ENCODE measurements at regions not wholly inside any gene's neighbourhood (a gene's known extent, or its start where the extent isn't known, plus 50 kb on each side); places are given as distances from the start of the nearest gene placed in this dataset.
"Not testable (repeated sequence)": the region's sequence is repeated elsewhere in the genome, so short reads cannot be mapped to it uniquely, and the experiment has no call there.

DNA sequence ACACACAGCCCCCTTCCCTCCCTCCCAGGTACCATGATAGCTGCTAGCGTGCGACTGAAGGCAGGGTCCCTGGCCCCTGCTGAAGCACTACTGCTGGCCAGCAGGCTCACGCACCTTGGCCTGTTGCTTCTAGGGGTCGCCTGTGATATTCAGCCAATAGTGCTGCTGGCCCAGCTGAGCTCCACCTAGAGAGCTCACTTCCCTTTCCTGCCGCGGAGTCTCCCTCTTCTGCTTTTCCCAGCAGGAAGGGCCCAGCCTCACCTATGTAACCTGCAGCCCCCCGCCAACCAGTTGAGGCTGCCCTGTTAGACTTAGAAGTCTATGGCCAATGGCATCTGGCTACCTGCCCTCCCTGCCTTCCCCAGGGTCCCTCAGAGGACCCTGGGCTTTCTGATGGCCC is 175.5 kb upstream of the ZSCAN2 start:
- H3K27ac Mint-ChIP-seq; H3K9me3 Mint-ChIP-seq; CTCF ChIA-PET (ENCODE audit: partially characterized antibody); H3K27me3 ChIP-seq (ENCODE audit: insufficient read depth, low read length); H3K27ac ChIP-seq (ENCODE audit: low read depth, low read length); intact Hi-C loops (cut with micrococcal nuclease); H3K4me1 Mint-ChIP-seq; H3K36me3 ChIP-seq (ENCODE audit: insufficient read depth, low read length); H3K4me1 ChIP-seq (ENCODE audit: insufficient read depth, low read length); H3K27me3 Mint-ChIP-seq; POLR2A ChIA-PET (ENCODE audit: partially characterized antibody); H3K36me3 Mint-ChIP-seq; H3K4me3 ChIP-seq (ENCODE audit: low read length in 2 of 2); H3K4me3 Mint-ChIP-seq; H3K9me3 ChIP-seq (ENCODE audit: control insufficient read depth in 1 of 2, low read length in 2 of 2): not testable (repeated sequence)
- peak in 1 of 5 donors; percentile 4 for DNase-seq

- H3K4me1 Mint-ChIP-seq; POLR2A ChIA-PET (ENCODE audit: partially characterized antibody); H3K36me3 ChIP-seq (ENCODE audit: insufficient read depth, low read length); H3K9me3 ChIP-seq (ENCODE audit: control insufficient read depth in 1 of 2, low read length in 2 of 2); H3K4me3 ChIP-seq (ENCODE audit: low read length in 2 of 2); H3K4me3 Mint-ChIP-seq; H3K36me3 Mint-ChIP-seq; H3K9me3 Mint-ChIP-seq; CTCF ChIA-PET (ENCODE audit: partially characterized antibody); H3K27ac Mint-ChIP-seq; DNase-seq; H3K4me1 ChIP-seq (ENCODE audit: insufficient read depth, low read length); H3K27ac ChIP-seq (ENCODE audit: low read depth, low read length); H3K27me3 Mint-ChIP-seq; intact Hi-C loops (cut with micrococcal nuclease); H3K27me3 ChIP-seq (ENCODE audit: insufficient read depth, low read length): not testable (repeated sequence)
Measured at GRCh38 chr15:84473305-84473877, 127.4 kb upstream of the ZSCAN2 start.

GRCh38 chr15:84476364-84477033 is 124.3 kb upstream of the ZSCAN2 start:
- H3K9me3 ChIP-seq (ENCODE audit: control insufficient read depth in 1 of 2, low read length in 2 of 2); H3K4me3 Mint-ChIP-seq; H3K27me3 Mint-ChIP-seq; H3K27ac ChIP-seq (ENCODE audit: low read depth, low read length); H3K27me3 ChIP-seq (ENCODE audit: insufficient read depth, low read length); POLR2A ChIA-PET (ENCODE audit: partially characterized antibody); CTCF ChIA-PET (ENCODE audit: partially characterized antibody); H3K36me3 ChIP-seq (ENCODE audit: insufficient read depth, low read length); H3K4me3 ChIP-seq (ENCODE audit: low read length in 2 of 2); H3K27ac Mint-ChIP-seq; H3K4me1 Mint-ChIP-seq; intact Hi-C loops (cut with micrococcal nuclease); H3K4me1 ChIP-seq (ENCODE audit: insufficient read depth, low read length); H3K9me3 Mint-ChIP-seq; DNase-seq; H3K36me3 Mint-ChIP-seq: not testable (repeated sequence)

DNA sequence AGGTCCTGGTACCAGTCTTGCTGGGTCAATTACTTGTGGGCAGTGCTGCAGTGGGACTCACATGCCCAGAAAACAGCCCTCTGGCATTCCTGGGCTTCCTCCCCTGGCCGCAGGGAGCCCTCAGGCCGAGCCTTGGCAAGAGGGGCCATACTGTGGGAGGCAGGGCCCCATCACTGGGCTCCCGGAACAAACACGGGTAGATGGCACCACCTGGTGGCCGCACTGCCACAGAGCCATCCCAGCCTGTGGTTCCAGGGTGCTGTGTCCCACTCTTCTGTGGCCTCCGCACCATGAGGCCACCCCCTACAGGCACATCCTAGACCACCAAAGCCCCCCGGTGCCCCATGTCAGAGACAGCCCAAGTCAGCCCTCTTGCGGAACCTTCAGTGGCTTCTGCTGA is 123.3 kb upstream of the ZSCAN2 start:
- H3K9me3 Mint-ChIP-seq; H3K27me3 Mint-ChIP-seq; DNase-seq; H3K27ac Mint-ChIP-seq; CTCF ChIA-PET (ENCODE audit: partially characterized antibody); H3K9me3 ChIP-seq (ENCODE audit: control insufficient read depth in 1 of 2, low read length in 2 of 2); H3K27me3 ChIP-seq (ENCODE audit: insufficient read depth, low read length); H3K36me3 ChIP-seq (ENCODE audit: insufficient read depth, low read length); H3K36me3 Mint-ChIP-seq; H3K4me3 ChIP-seq (ENCODE audit: low read length in 2 of 2); H3K4me1 Mint-ChIP-seq; POLR2A ChIA-PET (ENCODE audit: partially characterized antibody); H3K4me3 Mint-ChIP-seq; intact Hi-C loops (cut with micrococcal nuclease); H3K4me1 ChIP-seq (ENCODE audit: insufficient read depth, low read length); H3K27ac ChIP-seq (ENCODE audit: low read depth, low read length): not testable (repeated sequence)

DNA sequence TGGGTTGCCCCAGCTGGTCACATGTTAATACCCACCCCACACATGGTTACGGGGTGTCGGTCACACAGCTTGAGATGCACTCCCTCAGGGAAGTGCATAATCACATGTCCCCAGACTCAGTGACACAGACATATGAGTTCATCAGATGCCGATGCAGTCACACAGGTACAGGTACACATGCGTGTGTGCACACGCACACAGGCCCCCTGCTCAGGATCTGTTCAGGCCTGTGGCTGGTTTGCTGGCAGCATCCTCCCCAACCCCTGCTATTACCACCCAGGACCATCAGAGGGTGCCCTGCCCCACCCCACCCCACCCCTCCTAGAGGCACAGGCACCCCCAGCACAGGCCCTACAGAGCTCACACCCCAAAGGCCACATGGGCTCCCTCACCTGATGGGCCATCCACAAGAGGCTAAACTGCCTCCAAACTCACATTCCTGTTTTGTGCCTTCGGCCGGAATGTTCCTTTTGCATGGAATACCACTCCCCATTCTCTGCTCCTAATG is 120.6 kb upstream of the ZSCAN2 start:
- H3K9me3 ChIP-seq (ENCODE audit: control insufficient read depth in 1 of 2, low read length in 2 of 2); CTCF ChIA-PET (ENCODE audit: partially characterized antibody); H3K27me3 Mint-ChIP-seq; H3K36me3 Mint-ChIP-seq; DNase-seq; H3K27ac Mint-ChIP-seq; H3K36me3 ChIP-seq (ENCODE audit: insufficient read depth, low read length); H3K27me3 ChIP-seq (ENCODE audit: insufficient read depth, low read length); intact Hi-C loops (cut with micrococcal nuclease); H3K4me1 ChIP-seq (ENCODE audit: insufficient read depth, low read length); H3K9me3 Mint-ChIP-seq; H3K4me1 Mint-ChIP-seq; H3K4me3 Mint-ChIP-seq; H3K27ac ChIP-seq (ENCODE audit: low read depth, low read length); POLR2A ChIA-PET (ENCODE audit: partially characterized antibody); H3K4me3 ChIP-seq (ENCODE audit: low read length in 2 of 2): not testable (repeated sequence)

DNA sequence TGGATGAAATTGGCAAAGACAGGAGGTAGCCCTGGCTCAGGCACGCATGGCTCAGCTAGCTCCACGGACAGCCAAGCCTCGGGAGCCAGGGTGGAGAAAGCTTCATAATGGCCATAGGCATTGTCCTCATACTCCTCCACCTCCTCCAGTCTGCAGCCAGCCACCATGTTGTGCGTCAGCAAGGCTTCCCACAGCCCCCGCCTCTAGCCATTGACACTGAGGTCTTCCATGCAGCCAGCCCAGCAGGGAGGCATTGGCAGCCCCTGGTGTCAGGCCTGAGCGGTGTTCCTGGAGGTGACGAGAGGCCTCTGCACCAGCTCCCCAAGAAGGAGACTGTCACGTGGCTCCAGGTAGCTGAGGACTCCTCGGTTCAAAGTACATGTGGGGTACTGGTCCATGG is 117.0 kb upstream of the ZSCAN2 start:
- DNase-seq; H3K36me3 ChIP-seq (ENCODE audit: insufficient read depth, low read length); H3K27ac Mint-ChIP-seq; H3K4me3 ChIP-seq (ENCODE audit: low read length in 2 of 2); H3K4me1 Mint-ChIP-seq; H3K4me1 ChIP-seq (ENCODE audit: insufficient read depth, low read length); H3K27ac ChIP-seq (ENCODE audit: low read depth, low read length); H3K36me3 Mint-ChIP-seq; intact Hi-C loops (cut with micrococcal nuclease); H3K27me3 ChIP-seq (ENCODE audit: insufficient read depth, low read length); H3K4me3 Mint-ChIP-seq; H3K27me3 Mint-ChIP-seq; CTCF ChIA-PET (ENCODE audit: partially characterized antibody); H3K9me3 ChIP-seq (ENCODE audit: control insufficient read depth in 1 of 2, low read length in 2 of 2); H3K9me3 Mint-ChIP-seq; POLR2A ChIA-PET (ENCODE audit: partially characterized antibody): not testable (repeated sequence)

GRCh38 chr15:84500165-84500889 is 100.5 kb upstream of the ZSCAN2 start:
- H3K4me3 Mint-ChIP-seq; H3K4me1 ChIP-seq (ENCODE audit: insufficient read depth, low read length); H3K4me1 Mint-ChIP-seq; CTCF ChIA-PET (ENCODE audit: partially characterized antibody); H3K27me3 ChIP-seq (ENCODE audit: insufficient read depth, low read length); H3K9me3 ChIP-seq (ENCODE audit: control insufficient read depth in 1 of 2, low read length in 2 of 2); H3K36me3 Mint-ChIP-seq; H3K27ac Mint-ChIP-seq; POLR2A ChIA-PET (ENCODE audit: partially characterized antibody); H3K27ac ChIP-seq (ENCODE audit: low read depth, low read length); H3K4me3 ChIP-seq (ENCODE audit: low read length in 2 of 2); intact Hi-C loops (cut with micrococcal nuclease); H3K27me3 Mint-ChIP-seq; H3K9me3 Mint-ChIP-seq; H3K36me3 ChIP-seq (ENCODE audit: insufficient read depth, low read length): not testable (repeated sequence)
- peak; percentile 18 to 41 (median 30) for DNase-seq
